Suprapubic skin (tissue), 4 donors: ENCODE measurements at regions not wholly inside any gene's neighbourhood (a gene's known extent, or its start where the extent isn't known, plus 50 kb on each side); places are given as distances from the start of the nearest gene placed in this dataset.

ENCODE experiments used
- CTCF ChIP-seq, 2 donors: fragments of 200-600 bp in 1 of 2; fragments of 450-650 bp in 1 of 2; sonication (generic) in 1 of 2; IDR thresholded peaks; one replicate each; pipeline ENCODE4 v1.5.1; 2016 to 2019; ENCODE audit warnings: antibody characterized with exemption in 2 of 2, mild to moderate bottlenecking in 1 of 2, moderate library complexity in 1 of 2
- EP300 ChIP-seq: sonication (generic); formaldehyde crosslinking; IDR thresholded peaks from one replicate; pipeline ENCODE4 v1.6.1; 2017; ENCODE audit warnings: antibody characterized with exemption
- POLR2AphosphoS5 ChIP-seq, 3 donors: sonication (generic); formaldehyde crosslinking; IDR thresholded peaks; one replicate each; pipeline ENCODE4 v1.6.1; 2017; ENCODE audit warnings: antibody characterized with exemption in 3 of 3

- no peak for TF ChIP-seq EP300
- no peak for TF ChIP-seq CTCF (IDR thresholded peaks at IDR 0.05)
- no peak for TF ChIP-seq POLR2AphosphoS5 (IDR thresholded peaks at IDR 0.05)
Measured at GRCh38 chr2:36197181-36197971, 158.2 kb upstream of the CRIM1 start.
